ENCODE measurements at regions not wholly inside any gene's neighbourhood (a gene's known extent, or its start where the extent isn't known, plus 50 kb on each side); places are given as distances from the start of the nearest gene placed in this dataset.

- TF ChIP-seq ATF2 (IDR thresholded peaks at IDR 0.05; ENCODE audit: low read length) = no peak
- no peak for TF ChIP-seq CTCF (IDR thresholded peaks at IDR 0.05; ENCODE audit: control extremely low read depth in 1 of 3, insufficient read depth in 1 of 3, low read depth in 1 of 3, low read length in 3 of 3)
These were observed 68.2 kb upstream of the RAD23B start (continued) for GRCh38 chr9:107214915-107215314.
